NCI-H748 treated with DMSO at 0.1 percent for 48 hours (cell line): ENCODE measurements at regions not wholly inside any gene's neighbourhood (a gene's known extent, or its start where the extent isn't known, plus 50 kb on each side); places are given as distances from the start of the nearest gene placed in this dataset.
"Not testable (repeated sequence)": the region's sequence is repeated elsewhere in the genome, so short reads cannot be mapped to it uniquely, and the experiment has no call there.

Experiments used
- DNase-seq: peaks from one replicate; lab custom pipeline; 2025; lab: John Stamatoyannopoulos, UW

DNA sequence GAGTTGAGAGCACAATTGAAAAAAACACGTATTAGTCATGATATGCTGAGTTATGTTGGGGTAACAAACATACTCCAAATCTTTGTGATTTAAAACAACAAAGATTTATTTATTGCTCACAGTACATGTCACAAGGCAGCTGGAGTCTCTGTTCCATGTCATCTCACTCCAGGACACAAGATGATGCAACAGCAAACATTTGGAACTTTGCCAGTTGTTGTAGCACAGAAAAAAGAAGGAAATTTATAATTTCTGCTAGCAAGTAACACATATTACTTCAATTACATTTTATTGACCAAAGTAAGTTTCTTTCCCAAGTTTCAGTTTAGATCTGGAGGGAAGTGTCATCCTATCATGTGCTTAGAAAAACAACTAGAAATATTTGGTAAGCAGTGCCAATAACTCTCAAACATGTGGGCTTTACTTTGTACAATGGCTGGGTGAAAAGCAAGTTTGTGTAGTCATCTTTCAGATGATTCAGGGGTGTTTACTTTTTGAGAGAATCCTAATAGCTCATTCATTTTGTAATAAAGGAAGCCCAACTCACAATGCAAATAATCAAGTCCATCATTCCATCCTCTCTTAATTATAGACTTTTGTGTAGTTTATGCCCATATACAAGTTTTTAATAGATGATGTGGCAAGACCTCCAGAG, 452.3 kb downstream of the ZIC3 start:
- DNase-seq, result peak; percentile 83

DNA sequence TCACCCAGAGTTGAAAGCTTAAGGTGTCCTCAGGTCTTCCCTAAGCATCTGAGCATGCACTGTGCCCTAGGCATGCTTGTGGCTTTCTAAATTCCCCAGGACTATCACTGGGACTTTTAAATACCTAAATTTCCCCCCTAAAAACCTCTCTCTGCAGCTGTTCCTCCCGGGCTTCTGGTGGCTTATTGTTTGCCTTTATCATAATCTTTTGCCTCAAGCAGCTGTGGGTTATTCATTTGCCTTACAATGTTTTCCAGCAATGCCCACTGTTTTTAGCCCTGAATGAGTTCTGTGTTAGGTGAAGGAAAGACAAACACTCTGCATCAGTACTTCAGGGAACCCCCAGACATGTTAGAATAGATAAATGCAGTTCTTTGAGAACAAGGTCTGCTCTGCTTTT, 455.0 kb downstream of the ZIC3 start:
- peak; percentile 4 for DNase-seq

DNA sequence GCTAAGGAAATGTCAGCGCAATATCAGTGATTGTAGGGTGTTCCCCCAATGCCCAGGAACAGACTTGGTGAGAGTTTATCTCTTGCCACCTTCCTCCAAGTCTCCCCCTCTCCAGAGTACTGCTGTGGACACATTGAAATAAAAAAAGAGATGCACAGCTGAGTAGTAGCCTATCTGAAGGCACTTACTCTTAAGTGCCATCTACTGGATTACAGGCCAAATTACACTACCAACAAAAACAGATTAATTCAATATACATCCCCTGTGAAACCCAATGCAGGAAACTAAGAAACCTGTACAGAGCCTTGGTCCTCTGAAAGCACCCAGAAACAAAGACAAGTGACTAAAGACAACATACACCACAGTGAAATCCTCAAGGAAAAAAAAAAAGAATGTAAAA, 460.3 kb downstream of the ZIC3 start:
- peak; percentile 38 for DNase-seq

DNA sequence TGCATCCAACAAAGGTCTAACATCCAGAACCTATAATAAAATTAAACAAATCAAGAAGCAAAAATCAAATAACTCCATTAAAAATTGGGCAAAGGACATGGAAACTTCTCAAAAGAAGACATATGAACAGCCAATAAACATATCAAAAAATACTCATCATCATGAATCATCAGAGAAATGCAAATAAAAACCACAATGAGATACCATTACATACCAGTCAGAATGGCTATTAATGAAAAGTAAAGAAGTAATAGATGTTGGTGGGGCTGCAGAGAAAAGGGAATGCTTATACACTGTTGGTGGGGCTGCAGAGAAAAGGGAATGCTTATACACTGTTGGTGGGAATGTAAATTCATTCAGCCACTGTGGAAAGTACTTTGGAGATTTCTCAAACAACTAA, 465.8 kb downstream of the ZIC3 start:
- DNase-seq, result no peak

DNA sequence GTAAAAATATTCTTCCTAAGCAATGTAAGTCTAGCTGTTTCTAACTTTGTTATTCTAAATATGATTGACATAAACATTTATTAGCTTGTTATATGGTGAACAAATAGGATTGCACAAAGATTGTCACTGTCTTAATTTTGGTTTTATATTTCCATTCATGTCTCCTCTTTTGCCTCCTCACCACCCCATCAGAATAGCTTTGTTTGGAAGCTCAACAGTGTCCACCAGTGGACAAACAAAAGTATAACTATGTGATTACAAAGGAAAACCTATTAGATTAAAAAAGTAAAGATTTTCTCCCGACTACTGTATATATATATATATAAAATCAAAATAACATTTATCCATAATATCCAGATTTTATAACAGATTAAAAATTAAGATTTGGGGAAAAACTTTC, 468.2 kb downstream of the ZIC3 start:
- DNase-seq, result peak; percentile 6

DNA sequence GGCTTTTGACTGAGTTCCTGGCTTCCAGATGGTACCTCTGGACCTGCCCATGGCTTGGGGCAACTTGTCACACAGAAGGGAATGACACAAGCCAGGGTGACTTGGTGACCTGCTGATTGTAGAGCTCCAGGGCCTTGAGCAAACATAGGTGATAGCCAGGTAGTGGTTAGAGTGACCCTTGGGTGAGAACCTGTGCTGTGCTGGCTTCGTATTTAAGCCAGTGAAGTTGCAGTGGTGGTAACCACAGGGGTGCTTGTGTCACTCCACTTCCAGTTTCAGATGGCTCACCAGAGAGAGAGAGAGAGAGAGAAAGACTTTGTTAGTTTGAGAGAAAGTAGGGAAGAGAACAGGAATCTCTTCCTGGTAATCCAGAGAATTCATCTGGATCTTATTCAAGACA, 471.6 kb downstream of the ZIC3 start:
- no peak for DNase-seq

DNA sequence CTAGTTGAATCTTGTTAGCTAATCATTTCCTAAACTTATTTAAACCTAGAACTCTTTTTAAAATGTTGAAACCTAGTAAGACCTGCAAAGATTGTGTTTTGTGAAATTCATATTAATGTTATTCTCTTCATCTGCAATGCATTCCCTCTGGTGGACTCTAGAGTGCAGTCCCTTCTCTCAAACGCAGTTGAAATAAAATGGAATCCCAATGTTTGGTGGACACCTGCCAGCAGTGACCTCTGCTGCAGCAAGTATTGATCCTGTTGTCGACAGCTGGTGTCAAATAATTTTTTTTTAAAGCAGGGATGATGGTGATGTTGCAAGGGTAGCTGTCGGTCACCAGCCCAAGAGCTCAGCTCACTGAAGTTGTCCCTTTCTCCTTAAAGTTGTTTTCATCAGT, 492.0 kb downstream of the ZIC3 start:
- no peak for DNase-seq

DNA sequence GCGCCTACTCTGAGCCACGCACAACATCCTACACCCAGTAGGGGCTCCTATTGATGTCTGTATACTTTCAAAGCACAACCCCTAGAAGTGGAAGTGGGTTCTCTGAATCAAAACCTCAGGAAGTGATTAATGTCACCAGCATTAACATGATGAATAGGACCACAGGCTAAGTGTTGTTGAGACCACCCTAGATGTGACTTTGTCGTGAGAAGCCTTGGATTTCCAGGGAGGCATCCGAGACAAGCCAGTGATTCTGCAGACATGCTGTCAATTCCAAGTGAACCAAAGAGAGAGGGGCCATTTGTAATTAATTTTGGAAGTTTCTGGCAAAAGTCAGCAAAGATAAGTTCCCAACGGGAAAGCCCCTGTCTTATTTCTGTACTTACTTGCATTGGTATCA, 493.0 kb downstream of the ZIC3 start:
- no peak for DNase-seq

DNA sequence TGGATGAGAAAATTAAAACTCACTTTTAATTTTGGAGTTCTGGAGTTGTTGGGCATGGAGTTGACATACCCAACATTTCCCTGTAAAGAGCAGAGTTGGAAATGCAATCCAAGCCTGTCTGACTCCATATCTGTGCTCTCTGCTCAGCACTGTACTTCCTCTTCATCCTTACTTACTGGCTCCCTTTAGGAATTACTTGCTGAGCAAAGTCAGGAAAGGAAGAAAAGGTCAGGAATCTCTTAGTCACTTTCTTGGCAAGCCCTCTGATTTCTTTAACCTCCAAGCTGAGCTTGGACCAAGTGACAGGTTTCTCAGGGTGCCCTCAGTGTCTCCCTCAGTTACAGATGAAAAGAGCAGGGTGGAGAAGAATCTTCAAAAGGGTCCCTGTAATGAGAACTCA, 501.5 kb downstream of the ZIC3 start:
- no peak for DNase-seq

DNA sequence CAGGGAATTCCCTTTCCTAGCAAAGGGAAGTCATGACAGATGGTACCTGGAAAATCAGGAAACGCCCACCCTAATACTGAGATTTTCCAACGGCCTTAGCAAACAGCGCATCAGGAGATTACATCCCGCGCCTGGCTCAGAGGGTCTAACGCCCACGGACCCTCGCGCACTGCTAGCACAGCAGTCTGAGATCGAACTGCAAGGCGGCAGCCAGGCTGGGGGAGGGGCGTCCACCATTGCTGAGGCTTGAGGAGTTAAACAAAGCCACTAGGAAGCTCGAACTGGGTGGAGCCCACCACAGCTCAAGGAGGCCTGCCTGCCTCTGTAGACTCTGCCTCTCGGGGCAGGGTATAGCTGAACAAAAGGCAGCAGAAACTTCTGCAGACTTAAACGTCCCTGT, 507.7 kb downstream of the ZIC3 start:
- no peak for DNase-seq

DNA sequence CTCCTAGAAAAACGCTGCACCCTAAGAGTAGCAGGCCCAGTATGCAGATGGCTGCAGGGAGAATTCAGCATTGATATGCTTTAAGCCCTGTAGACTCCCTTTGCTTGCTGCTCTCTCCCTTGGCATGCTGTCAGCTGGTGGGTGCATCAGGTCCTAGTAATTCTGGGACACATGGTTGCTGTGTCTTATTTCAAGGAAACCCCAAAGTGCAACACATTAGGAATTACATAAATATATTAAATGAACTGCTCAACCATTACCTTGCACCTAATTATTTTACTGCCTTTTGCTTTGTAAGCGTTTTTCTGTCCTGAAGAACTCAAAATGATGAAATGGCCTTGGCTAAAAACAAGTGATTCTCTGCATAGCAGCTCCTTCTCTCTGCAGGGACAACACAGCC, 516.3 kb downstream of the ZIC3 start:
- no peak for DNase-seq

DNA sequence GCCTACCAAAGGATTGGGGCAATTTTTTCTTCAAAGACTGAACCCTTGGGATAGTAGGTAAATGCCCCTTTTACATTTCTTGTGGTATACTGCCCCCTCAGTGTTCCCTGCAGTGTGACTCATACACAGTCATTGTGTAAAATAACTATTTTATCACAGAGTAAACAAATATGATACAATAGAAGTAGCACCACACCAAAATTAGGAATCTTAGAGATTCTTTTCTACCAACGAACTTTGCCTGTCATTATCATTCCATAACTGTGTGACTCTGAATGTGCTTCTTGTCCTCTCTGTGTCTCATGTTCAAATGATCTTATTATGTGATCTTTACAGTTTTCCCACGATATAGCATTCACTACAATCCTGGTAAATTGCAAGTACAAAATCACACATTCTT, 517.0 kb downstream of the ZIC3 start:
- DNase-seq, result no peak

DNA sequence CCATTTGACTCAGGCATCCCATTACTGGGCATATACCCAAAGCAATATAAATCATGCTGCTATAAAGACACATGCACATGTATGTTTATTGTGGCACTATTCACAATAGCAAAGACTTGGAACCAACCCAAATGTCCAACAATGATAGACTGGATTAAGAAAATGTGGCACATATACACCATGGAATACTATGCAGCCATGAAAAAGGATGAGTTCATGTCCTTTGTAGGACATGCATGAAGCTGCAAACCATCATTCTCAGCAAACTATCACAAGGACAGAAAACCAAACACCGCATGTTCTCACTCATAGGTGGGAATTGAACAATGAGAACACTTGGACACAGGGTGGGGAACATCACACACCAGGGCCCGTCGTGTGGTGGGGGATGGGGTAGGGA, 545.0 kb downstream of the ZIC3 start:
- DNase-seq, result not testable (repeated sequence)

DNA sequence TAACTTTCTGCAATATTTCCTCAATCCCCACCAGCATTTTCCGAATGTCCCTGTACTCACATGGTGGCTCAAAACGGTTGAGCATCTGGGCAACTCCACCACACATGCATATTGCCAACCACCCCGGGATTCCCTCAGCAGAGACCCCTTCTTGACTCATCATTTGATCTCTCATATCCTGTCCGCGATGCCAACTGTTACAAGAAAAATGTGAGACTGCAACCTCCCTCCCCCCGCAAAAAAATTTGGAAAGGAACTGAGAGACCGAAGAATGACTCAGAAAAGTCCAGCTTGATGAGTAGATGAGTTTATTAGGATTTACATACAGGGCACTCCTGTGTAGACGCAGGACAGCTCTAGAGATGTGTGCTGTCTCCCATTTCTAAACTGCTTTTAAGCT, 561.4 kb downstream of the ZIC3 start:
- no peak for DNase-seq

DNA sequence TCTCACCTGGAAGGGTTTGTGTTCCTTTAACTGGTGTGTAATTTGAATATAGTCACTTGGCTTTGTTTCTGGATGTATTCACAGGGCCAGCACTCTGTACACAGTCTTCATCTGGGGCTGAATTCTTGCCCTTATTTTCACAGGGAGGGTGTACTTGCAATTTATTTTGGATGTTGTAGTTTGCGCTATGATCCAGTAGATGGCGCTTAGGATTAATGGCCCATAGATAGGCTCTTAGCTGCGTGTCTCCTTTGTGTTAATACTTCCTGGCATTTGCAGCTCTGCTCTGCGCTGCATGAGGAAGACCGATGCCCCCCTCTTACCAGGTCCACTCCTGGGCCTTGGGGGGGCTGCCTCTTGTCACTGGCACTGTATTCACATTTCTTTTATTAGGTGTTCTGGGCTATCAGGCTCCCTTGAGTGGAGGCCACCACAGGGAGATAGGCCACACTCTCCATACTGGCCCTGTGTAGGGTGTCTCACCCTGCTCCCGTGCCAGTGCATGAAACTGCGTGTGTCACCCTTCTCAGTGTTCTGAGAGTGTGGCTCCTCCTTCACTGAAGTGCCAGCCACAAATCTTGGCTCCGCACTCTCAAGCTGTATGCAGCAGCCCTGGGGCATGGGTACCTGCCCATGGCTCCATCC, 562.2 kb downstream of the ZIC3 start:
- peak; percentile 35 for DNase-seq

DNA sequence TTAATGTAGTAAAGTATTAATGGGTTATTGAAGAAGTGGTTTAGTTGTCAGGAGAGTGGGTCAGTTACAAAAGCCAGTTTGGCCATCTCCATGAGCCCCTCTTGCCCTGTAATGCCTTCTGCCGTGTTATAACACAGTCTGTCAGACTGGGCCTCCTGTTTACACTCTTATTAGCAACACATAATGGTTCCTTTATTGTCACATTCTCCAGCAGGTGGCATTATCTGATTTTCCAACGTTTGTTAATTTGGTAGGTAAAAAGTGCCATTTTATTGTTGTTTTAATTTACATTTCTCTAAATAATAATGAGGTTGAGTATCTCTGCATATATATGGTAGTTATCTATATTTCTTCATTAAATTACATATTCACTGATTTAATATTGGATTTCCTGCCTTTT, 560.8 kb downstream of the FGF13 start:
- no peak for DNase-seq

DNA sequence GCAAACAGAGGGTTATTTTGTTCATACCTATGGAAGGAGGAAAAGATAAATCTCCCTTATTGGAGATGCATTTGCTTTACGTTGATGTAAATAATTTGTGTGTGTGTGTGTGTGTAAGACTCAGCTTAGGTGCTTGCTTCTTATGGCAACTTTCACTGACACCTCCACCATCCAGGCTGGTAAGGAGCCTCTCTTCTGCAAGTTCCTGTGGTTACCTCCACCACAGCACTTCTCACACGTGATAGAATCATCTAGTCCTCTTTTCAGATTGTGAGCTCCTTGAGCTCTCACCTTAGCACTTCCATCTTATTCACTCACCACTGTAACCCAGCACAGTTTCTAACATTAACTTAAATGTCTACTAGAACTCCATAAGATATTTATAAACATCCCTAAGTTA, 553.7 kb downstream of the FGF13 start:
- no peak for DNase-seq

DNA sequence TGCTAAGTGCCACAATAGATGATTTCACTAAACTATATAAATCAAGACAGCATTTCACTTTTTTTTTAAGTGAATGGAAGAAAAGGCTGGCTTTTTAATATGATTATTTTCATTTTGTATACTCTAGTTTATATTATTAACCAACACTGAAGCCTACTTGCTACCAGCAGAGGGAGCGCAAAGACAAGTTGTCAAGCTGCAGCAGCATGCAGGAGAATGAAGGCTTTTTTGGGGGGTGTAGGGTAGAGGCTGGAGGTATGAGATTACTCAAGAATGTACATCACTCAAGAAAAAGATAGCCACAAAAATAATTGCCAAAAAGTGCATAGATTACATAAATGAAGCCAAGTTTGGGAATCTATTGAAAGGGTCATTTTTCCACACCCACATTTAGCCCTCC, 519.5 kb downstream of the FGF13 start:
- no peak for DNase-seq

DNA sequence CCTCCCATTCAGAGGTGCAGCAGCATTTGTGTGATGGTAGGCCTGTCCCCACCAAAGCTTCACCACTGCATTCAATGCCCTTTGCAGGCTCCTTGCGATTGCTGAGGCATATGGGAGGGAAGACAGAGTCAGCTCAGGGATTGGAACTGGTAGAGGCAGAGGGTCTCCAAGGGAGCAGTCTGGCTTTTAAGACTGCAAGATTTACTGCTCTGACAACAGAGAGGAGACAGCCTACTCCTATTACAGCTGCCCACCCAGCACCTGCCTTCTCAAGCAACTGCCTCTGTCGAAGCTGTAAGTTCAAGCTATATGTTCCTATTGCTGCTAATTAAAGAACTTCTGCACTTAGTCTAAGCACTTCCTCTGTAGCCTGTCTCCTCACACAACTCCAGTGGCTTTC, 481.8 kb downstream of the FGF13 start:
- DNase-seq, result no peak

DNA sequence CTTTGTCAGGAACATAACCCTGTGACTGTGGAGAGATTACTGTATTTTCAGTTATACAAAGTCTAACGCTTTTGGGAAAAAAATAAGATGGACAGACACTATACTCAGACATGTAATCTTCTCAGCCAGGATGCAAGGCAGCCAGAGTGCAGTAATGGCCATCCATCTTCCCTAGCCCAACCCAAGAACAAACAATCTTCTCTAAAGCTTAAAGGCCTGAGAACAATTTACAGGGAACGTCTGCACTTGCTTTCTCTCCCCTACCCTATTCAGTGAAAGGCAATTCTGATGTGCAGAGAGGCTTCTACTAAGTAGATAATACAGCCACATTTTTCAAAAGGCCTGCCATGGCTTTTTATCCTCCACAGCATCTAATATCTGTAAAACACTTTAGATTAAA, 471.3 kb downstream of the FGF13 start:
- no peak for DNase-seq

DNA sequence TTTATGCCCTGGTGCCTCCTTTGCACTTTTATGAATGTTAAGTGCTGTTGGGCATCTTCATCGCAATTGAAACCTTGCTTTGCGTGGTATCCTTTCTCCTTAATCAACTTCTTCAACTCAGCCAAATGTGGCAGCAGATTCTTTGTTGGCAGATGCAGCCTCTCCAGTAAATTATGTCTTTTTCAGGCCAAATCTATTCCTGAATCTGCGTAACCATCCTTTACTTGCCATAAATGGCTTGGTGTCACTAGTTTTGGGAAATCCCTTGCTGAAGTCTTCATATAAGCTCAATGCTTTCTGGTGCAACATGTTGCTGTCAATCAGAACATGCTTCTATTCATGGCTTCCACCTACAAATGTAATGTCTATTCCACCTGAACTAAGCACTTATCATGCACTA, 457.5 kb downstream of the FGF13 start:
- no peak for DNase-seq

DNA sequence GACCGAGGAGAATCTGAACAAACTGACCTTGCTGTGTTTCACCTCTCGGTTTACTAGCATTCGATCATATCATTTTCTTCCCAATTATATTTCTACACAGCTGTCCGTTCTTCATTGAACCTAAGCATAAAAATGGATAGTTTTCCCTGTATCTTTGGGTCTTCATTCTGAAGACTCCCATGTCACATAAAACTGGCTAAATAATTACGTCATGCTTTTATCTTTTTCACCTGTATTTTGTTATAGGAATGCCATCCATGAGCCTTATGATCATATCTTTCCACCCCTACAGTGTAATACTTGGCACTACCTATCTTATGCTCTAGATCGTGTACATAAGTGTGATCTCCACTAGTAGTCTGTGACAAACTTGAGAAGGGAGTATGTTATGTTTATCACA, 456.1 kb downstream of the FGF13 start:
- no peak for DNase-seq

DNA sequence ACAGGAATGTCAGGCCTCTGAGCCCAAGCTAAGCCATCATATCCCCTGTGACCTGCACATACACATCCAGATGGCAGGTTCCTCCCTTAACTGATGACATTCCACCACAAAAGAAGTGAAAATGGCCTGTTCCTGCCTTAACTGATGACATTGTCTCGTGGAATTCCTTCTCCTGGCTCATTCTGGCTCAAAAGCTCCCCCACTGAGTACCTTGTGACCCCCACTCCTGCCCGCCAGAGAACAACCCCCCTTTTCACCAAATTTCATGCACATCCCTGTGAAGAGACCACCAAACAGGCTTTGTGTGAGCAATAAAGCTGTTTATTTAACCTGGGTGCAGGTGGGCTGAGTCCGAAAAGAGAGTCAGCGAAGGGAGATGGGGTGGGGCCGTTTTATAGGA, 447.4 kb downstream of the FGF13 start:
- not testable (repeated sequence) for DNase-seq

DNA sequence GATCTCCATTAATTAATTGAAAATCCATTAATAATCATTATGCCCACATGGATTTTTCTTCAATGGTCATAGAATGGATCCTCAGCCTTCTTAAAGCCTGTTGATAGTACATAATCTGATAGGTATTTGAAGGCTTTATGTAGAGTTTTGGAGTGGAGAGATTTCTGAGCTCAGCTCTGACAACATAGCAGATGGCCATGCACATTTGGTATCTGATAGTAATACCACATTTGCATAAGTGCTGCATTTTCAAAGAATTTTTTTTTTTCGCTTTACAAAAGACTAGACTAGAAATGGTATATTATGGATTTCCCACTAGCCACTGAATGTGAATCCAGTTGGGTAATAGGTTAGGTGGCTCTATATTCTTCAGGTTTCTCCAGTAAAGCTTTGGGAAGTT, 440.6 kb downstream of the FGF13 start:
- no peak for DNase-seq
